Right lung (tissue), 2 donors: ENCODE measurements at regions not wholly inside any gene's neighbourhood (a gene's known extent, or its start where the extent isn't known, plus 50 kb on each side); places are given as distances from the start of the nearest gene placed in this dataset.
"Not testable (repeated sequence)": the region's sequence is repeated elsewhere in the genome, so short reads cannot be mapped to it uniquely, and the experiment has no call there.

Experiments used
- DNase-seq, 2 donors: peaks; one replicate each; pipeline ENCODE4 v3.0.0-alpha.2; 2013

DNA sequence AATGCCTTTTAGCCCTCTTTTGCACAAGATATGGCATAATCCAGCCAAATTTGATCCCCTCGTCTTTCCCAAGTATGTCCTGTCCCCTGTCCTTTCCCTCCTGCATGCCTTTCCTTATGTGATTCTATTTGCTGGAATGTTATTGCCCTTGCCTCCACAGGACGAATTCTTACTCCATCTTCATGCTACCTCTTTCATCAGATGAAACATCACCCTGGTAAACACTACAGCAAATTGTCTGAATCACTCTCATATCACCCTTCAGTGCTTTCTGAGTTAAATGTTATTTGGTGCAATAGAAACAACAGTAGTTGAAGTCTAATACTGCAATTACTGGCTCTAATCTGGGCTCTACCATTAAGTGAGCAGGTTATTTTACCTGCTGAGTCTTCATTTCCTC, 52.2 kb upstream of the FAT1 start:
- no peak for DNase-seq

DNA sequence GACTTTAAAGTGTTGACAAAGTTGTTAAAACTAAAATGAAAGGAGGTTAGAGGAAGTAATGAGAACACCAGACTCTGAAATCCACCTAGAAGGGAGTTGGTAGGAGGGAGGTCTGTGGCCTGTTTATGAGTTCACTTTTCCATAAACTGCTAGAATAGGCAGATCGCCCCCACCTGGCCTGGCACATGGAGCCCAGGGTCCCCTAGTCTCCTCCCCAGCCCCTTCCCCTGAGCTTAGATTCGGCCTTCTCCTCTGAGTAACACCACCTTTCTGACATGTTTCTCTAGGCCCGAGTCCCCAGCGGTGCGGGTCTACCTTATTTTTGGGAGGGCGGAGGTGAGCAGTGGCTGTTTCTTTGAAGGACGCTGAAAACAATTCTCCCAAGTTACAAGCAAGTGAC, 54.5 kb upstream of the FAT1 start:
- DNase-seq, result no peak

DNA sequence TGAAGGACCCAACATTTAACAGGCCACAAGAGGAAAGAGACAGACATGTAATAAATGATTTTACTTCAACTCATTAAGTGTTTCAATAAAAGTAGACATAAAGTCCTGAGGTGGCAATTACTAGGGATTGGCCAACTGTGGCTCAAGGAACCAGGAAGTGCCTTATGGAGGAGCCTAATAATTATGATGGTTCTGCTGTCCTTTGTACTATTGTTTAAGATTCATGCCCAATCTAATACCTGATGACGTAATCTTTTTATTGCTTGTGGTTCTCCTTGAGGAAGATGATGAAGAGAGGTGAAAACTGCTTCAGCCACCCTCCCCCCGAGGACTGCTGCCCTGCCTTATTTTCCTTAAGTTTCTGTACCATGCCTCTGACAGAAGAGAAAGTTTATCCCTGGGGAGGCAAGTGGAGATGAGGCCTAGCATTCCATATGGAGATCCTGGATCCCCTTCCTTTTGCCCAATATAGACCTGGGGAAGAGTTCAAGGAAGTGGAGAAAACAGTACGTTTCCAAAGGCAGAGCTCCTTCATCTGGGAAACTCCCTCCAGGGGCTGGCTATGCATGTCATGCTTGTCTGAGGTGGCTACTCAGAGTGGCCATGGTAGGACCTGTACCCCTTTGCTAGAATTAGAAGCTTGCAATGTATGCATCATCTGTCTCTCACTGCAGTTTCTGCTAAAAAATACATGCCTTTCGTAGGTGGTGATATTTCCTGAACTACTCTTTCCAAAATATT, 56.8 kb upstream of the FAT1 start:
- no peak for DNase-seq

DNA sequence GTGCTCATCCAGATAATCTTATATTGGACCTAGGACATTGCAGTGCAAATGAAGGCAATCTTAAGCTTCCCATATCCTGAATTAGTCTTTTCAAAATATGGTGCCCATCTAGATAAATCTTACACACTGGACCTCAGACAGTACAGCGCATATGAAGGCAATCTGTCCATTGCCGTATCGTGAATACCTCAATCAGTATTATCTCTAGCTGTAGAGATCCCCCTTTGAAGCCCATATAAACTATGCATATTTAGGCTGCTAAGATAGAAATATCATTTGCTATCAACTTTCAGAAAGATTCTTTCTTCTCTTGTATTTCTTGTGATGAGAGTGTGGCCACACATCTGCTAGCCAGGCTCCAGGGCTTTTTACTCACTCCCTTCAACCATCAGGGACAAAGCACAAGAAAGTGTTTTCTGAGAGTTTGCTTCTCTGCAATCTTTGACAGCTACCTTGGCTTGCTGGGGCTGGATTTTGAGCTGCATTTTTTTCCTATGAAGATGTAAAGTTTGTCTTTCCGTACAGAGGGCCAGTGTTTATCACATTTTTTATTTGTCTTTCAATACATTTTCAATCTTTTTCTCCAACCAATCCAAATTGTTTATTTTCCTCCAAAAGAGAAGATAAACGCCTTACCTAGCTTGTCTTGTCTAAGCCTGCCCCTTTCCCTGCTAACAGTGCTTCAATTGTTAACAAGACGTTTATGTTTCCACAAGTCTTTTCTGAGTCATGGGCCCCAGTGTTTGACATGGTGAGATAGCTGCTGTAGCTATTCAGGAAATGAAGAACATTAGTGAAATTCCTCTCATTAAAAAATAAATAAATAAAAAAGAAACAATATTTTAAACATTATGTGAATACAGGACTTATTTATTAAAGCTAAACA, 57.6 kb upstream of the FAT1 start:
- DNase-seq, result no peak

DNA sequence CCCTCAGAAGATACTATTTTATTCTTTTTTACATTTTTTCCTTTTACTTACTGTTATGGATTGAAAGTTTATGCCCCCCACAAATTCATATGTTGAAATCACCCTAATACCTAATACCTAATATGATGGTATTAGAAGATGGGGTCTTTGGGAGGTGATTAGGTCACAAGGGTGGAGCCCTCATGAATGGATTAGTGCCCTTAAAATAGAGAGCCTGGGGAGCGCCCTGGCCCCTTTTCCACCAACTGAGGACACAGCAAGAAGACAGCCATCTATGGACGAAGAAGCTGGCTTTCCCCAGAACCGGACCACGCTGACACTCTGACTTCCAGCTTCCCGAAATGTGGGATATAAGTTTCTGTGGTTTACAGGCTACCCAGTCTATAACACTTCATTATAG, 58.6 kb upstream of the FAT1 start:
- no peak for DNase-seq

DNA sequence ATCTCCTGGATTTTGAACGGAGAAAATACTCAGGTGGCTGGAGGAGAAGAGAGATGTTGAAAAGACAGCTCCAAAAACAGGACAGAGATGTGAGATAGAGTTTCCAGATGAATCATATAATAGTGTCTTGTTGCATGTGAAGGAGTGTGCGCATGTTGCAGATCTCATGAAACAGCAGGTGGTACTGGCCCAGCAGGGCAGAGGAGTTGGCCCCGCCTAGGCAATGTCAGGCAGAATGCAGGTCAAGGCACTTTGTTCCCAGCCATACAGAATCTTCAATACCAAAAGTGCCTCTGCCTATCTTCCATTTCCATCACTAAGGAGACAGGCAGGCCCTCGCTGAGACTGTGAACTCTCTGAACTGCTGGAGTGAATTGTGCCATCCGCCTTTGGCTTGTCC, 63.9 kb upstream of the FAT1 start:
- no peak for DNase-seq

DNA sequence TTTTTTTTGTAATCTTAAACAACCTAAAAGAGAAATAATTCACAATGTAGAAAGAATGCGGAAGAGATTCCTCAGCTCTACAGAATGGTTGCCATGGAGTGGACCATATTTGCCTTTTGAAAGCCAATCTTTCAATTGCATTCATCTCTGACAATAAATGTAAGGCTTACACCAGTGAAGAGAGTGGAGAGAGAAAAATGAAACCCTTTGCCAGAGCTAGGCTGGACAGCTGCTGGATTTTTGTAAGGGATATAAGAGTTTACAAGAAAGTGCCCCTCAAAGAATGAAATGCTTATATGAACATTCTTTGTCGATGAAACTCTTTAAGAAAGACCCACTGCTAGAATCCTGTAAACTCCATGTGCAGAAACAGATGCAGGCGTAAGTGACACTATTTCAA, 66.0 kb upstream of the FAT1 start:
- DNase-seq, result no peak

DNA sequence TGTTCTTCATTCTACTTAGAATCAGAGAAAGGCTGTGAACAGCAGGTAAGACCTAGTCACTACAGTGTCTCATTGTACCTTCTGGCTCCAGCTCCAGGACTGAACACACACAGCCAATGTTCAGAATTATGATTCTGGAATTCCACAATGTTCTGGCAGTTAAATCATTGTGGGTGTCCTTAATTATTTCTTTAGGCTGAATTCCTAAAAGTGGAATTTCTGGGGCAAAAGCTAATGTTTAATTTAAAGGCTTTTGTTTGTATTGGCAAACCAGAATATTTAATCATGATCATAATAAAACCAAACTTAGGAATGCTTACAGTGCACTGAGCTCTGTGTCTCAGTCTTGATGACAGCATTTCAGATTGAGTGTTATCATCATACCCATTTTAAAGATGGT, 67.0 kb upstream of the FAT1 start:
- DNase-seq, result no peak

DNA sequence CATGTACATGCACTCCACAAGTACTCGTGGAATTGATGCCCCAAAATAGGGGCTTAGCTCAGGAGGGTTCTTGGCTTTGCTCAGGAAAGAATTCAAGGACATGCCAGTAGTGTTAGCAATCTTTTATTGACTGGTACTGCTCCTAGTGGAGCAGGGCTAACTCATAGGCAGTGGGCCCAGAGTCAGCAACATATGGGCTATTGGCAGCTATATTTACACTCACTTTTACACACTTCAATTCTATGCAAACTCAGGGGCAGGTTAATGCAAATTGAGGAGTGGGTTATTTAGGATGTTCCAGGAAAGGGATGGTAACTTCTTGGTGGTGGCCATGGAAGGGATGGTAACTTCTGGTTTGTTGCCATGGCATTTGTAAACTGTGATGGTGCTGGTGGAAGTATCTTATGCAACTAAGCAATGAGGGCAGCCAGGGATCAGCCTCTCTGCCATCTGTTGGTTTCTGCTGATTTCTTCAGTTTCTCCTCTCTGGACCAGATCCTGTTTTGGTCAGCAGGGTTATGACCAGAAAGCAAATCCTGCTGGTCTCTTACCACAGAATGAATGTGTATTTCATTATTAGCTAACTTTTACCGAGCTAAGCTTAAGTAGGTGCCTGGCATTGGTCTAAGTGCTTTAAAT, 69.2 kb upstream of the FAT1 start:
- DNase-seq, result no peak

DNA sequence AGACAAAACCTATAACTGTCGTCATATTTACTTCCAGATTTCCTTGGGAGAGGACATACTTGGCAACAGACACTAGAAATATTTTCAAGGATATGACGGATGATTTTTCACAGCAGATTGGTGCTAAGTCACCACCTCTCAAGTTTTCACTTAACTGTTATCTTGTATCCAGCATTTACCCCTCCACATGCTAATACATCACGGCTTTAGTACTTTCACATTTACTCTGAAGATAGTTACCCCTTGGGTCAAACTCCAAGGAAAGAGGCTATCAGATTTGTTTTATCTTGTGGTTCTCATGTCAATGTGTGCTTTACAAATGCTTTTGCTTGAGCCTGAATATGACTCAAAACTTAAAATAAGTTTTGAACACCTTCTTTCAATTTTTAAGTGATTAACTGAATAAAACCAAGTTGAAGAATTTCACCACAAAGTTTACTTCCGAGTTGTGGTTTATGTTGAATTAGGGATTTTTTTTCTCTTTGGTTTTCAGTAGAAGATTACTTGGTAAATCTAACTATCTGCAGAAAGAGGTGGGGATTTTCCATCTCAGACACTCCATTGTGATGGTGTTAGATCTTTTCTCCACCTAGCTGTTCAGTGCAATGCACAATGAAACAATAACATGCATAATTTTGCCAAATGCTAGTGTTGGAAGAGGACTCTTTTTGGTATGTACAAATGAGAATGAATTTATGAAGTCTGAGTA, 75.4 kb upstream of the FAT1 start:
- DNase-seq, result no peak

DNA sequence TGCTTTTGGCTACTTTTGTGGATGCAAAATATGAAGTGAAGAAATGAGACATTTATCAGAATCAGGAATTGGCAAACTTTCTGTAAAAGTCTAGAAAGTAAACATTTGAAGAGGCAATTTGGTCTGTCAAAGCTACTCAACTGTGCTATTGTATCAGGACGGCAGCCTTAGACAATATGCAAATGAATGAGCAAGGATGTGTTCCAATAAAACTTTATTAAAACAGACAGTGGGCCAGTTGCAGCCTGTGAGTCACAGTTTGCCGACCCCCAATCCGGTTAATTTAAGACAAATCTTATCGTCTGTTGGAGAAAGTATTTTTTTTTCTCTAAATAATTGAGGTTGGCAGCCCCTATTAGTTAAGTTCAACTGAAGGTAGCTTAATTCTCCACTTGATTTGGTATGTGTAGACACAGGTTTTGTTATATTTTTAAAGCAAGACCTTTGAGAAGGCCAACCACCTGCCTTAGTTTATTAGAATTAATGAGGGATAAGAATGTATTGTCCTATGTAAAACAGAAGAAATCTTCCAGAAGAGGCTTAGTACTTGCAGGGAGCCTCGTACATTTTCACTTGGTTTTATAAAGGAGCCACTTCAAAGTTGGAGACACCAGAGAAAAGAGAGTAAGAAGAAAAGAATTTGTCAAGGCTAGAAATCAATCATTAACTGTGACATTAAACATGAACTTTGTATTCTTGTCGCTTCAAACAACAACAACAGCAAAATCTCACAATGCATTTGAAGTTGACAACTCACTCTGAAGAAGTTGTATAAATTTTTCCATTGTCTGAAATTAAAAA, 81.6 kb upstream of the FAT1 start:
- DNase-seq, result no peak

DNA sequence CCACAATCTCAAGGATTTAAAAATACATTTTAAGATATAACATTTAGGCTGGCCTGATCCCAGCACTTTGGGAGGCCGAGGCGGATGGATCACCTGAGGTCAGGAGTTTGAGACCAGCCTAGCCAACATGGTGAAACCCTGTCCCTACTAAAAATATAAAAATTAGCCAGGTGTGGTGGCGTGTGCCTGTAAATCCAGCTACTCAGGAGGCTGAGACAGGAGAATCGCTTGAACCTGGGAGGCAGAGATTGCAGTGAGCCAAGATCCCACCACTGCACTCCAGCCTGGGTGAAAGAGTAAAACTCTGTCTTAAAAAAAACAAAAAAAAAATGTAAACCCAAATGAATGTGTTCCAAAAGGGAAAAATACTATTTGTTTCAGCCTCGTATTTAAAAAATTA, 82.3 kb upstream of the FAT1 start:
- DNase-seq, result not testable (repeated sequence)

DNA sequence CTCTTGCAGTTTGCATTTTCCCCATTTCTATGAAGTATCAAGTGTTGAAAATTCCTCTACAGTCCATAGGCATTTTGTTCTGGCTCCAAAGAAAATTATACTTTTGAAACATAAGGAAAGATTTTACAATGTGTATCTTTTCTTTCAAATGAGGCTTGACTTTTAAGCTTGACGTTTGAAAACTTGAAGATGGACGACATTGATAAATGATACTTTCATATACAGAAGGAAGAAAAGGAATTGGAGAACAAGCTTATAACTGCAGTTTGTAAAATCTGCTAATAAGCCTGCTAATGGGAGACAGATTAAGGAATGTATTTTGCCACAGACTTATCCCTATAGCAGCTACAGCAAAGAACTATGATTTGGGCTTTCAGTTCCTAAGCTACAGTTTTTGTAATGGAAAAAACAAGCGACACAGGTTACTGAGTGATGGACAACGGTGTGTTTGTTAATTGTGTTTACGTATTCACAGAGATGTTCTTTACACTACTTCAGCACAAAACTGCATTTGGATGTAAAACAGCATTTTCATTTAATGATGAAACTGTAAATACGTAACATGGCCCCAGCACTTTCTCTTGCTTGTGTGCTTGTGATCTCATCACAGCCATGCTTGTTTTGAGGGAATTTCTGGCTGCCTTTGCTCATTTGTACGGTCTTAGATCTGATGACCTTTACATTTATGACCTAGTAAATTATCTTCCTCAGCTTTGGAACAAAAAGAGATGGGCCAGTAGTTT, 83.2 kb upstream of the FAT1 start:
- DNase-seq, result no peak

DNA sequence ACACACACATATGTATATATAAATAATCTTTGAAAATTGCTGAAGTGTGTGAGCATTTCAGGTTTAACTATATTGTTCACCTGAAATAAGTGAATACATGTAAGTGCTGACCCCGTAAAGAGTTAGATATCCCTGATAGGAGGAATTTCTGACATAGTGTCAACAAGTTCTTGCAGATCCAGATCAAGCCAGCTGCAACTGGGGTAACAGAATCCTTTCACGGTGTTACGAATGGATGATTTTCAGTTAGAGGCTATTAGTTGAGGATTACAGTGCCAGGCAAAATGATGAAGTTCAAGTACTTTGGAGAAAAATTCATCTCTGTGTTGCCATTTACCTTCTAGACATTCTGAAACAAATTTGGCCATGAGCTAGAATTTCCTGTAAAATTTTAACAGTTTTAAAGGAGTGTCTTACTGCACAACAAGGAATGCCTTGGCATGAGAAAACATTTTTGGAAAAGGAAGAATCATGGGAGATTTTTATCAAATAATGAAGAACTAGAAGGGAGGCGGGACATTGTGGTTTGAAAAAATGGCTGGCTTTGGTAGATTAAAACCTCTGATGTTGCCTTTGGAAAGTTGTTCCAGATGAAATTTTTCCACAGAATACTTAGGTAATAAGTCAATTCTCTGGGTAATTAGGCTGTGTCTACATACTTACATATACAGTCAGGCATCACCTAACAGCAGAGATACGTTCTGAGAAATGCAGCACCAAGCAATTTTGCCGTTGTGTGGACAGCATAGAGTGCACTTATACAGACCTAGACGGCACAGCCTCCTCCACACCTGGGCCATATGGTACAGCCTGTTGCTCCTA, 84.4 kb upstream of the FAT1 start:
- no peak for DNase-seq

DNA sequence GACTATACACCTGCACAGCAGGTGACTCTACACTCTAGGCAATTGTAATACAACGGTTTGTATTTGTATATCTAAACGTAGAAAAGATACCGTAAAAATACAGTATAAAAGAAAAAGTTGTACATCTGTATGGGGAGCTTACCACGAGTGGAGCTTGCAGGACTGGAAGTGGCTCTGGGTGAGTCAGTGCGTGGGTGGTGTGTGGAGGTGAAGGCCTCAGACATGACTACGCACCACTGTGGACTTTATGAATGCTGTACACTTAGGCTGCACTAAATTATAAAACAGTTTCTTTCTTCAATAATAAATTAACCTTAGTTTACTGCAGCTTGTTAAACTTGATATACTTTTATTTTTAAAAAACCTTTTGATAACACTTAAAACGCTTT, 85.0 kb upstream of the FAT1 start:
- DNase-seq, result no peak

DNA sequence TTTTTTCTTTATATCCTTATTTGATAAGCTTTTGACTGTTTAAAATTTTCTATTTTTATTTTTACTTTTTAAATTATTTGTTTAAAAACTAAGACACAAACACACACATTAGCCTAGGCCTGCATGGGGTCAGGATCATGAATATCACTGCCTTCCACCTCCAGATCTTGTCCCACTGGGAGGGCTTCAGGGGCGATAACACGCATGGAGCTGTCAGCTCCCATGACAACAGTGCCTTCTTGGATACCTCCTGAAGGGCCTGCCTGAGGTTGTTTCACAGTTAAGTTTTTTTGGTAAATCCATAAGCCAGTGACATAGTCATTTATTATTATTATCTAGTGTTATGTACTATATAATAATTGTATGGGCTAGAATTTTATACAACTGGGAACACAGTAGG, 85.4 kb upstream of the FAT1 start:
- DNase-seq, result no peak

DNA sequence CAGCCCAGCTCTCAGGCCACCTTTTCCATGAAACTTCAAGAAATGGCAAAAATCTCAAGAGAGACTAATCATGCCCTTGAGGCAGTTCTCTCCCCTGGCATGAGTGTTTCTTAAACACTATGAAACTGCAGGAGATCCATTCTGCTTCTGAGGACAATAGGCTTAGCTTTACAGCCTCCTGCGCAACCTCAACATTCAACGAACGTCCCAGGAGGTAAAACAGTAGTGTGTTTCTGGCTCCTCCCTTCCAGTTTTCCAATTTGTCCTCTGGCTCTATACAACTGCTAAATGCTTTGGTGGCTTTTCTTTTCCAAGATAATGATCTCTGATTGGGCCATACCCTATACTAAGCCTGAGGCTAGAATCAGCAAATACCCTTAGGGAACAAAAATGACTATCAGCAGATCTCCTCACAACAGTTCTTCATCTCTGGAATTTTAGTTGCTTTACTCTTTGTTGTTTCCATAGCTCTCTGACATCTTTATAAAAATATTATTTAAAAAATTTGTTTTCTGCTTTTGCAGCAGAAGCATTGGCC, 87.0 kb upstream of the FAT1 start:
- no peak for DNase-seq

DNA sequence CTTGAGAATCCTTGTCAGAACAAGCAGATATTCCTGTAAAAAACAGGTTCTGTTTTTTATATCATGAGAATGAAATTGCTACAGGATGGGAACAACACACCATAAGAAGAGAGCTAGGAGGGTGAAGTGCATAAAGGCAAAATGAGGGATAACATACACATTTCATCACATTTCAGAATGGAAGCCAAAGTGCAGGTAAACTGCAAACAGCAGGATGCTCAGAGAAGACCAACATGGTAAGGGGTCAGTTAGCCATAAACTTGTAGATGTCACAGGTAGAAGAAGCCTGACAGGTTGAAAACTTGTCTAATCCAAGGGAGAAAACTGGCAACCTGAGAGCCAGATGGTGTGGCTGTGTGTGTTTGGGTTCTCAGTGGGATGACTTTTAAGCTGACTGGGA, 88.9 kb upstream of the FAT1 start:
- DNase-seq, result no peak

DNA sequence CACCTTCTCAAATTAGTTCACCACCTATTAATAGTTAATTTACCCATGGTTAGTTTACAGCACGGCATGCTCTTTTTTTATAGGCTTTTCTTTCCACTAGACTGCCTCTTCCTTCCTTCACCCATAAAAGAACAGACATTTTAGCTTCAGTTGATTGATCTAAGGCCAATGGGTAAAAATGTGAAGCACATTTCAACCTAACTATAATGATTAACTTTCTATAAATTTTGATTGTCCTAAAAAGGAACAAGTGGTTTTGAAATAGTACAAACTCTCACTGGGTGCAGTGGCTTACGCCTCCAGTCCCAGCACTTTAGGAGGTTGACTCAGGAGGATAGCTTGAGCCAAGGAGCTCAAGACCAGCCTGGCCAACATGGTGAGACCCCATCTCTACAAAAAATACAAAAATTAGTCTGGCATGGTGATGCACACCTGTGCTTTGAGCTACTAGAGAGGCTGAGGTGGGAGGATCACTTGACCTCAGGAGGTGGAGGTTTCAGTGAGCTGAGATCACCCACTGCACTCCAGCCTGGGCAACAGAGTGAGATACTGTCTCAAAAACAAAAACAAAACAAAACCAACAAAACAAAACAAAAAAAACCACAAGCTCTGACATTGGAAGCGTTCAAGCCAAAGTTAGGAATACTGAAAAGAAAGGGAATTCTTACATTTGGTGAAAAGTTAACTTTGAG, 89.9 kb upstream of the FAT1 start:
- DNase-seq, result no peak
